VCaP (cell line): ENCODE measurements at regions not wholly inside any gene's neighbourhood (a gene's known extent, or its start where the extent isn't known, plus 50 kb on each side); places are given as distances from the start of the nearest gene placed in this dataset.

Source experiments
- H3K27ac ChIP-seq: fragments of 450-650 bp; 2 replicates; pipeline ENCODE4 v1.5.1; 2017
- TF ChIP-seq, protein P1 (sequence below): fragments of 450-650 bp; conservative IDR thresholded peaks from 2 replicates; pipeline ENCODE4 v1.5.1; 2017; ENCODE audit warnings: mild to moderate bottlenecking, moderate library complexity

DNA sequence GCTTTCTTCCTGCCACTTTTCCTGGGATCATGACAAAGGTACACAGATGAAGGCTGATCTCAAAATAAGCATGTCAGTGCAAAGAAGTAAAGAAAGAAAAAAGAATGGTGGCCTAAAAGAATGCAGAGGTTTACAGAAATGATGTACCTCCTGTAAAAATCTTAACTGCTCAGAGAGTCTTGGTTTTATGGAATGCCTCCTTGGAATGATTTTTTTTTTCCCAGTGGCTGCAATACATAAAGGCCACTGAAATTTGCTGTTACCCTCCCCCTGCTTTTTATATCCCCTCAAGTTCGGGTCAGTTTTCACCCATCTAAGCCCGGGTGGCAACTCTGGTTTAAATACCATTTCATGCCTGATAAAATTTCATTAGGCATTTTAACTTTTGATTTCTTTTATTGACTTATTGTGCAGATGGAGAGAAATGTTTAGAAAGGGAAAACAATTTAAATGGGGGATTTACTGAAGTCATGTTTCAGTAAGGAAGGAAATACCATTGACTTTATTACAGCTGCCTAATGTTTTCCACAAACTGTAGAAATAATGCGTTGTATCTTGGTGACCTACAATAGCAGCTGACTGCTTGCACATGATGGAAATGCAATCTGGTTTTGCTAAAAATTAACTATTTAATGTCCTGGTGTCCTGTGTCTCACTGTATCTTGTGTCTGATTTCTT lies 102.5 kb downstream of the SAMD9 start:
- TF ChIP-seq, protein P1, sequence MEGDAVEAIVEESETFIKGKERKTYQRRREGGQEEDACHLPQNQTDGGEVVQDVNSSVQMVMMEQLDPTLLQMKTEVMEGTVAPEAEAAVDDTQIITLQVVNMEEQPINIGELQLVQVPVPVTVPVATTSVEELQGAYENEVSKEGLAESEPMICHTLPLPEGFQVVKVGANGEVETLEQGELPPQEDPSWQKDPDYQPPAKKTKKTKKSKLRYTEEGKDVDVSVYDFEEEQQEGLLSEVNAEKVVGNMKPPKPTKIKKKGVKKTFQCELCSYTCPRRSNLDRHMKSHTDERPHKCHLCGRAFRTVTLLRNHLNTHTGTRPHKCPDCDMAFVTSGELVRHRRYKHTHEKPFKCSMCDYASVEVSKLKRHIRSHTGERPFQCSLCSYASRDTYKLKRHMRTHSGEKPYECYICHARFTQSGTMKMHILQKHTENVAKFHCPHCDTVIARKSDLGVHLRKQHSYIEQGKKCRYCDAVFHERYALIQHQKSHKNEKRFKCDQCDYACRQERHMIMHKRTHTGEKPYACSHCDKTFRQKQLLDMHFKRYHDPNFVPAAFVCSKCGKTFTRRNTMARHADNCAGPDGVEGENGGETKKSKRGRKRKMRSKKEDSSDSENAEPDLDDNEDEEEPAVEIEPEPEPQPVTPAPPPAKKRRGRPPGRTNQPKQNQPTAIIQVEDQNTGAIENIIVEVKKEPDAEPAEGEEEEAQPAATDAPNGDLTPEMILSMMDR: no peak
- H3K27ac ChIP-seq: peak overlapping the region; percentile 82

GRCh38 chr7:93014410-93014809 lies 103.4 kb downstream of the SAMD9 start:
- H3K27ac ChIP-seq: peak overlapping the region; percentile 82
- TF ChIP-seq, protein P1: no peak

DNA sequence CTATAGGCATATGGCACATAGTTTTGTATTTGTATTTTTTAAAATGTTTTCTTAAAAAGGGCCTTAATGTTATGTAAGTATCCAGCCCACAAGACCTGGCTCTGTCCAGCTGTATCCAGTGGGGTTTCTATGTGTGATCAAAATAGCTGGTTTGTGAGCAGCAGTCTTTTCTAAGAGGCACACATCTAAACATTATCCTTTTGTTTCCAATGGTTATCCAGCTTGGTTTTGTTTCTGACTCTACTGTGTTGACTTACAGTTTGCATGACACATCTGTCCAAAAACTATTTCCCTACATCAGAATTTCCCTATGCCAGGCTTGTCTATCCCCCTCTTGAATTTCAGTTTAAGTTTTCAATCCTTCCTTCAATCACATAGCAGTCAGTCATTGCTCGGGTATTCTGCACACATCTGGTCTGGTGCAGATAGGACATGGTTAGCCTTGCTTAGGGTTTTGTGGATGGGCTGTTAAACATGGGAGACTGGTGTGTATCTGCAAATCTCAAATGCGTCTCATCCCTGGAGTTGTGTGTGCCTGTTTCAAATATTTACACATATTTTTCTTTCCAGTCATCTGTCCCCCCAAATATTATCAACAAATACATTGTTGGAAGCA lies 104.2 kb downstream of the SAMD9 start:
- peak overlapping the region; percentile 82 for H3K27ac ChIP-seq

GRCh38 chr7:93011351-93012294 lies 106.2 kb downstream of the SAMD9 start:
- TF ChIP-seq, protein P1: no peak
- H3K27ac ChIP-seq: no peak overlapping the region

More for the DNA sequence above, 104.2 kb downstream of the SAMD9 start:
- TF ChIP-seq, protein P1: no peak

- H3K27ac ChIP-seq: no peak overlapping the region
- TF ChIP-seq, protein P1: no peak
Observed at GRCh38 chr7:93008833-93009232, 108.9 kb downstream of the SAMD9 start.

DNA sequence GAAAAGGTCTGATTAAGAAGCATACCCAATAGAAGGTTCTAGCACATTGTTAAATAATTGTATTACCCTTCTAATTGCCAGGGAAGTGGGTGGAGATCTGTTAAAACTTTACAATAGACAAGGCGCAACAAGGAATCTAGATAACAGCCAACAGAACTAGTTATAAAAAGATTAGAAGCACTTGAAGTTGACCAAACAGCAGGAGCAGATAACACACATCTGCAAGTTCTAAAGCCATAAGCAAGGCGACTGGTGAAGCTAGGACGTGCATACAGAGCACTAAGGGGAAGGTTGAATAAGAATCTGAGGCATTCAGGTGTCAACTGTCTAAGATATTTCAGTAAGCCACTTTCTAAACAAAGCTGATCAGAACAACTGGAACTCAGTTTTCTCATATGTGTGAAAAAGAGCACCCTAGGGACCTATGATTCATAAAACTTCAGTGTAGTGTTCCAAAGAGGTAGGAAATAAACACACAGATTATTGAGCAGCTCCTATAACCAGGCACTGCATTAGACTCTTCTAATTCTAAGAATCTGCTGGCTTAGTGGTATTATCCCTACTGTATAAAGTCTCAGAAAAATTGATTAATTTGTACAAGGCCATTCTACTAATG lies 111.2 kb downstream of the SAMD9 start:
- no peak overlapping the region for H3K27ac ChIP-seq
- TF ChIP-seq, protein P1: no peak
